ENCODE measurements at regions not wholly inside any gene's neighbourhood (a gene's known extent, or its start where the extent isn't known, plus 50 kb on each side); places are given as distances from the start of the nearest gene placed in this dataset.
"Not testable (repeated sequence)": the region's sequence is repeated elsewhere in the genome, so short reads cannot be mapped to it uniquely, and the experiment has no call there.

DNA sequence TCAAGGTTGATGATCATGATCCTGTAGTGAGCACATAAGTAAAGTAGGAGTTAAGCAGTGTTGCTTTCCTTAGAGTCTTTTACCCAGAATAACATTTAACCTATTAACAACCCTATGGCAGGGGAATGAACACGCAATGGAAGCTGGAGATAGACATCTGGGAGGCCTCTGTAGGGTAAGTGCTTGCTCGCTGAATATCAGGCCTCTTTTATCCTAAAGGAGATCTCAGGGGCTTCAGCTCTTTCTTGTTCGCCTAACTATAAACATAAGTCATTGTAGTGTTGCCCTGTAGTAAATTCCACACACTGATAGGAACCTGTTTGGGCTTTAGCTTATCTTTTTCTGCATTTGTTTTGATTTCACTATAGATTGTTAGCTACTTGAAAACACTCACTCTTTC lies 174.4 kb upstream of the TCF4 start:
- DNase-seq: no peak

DNA sequence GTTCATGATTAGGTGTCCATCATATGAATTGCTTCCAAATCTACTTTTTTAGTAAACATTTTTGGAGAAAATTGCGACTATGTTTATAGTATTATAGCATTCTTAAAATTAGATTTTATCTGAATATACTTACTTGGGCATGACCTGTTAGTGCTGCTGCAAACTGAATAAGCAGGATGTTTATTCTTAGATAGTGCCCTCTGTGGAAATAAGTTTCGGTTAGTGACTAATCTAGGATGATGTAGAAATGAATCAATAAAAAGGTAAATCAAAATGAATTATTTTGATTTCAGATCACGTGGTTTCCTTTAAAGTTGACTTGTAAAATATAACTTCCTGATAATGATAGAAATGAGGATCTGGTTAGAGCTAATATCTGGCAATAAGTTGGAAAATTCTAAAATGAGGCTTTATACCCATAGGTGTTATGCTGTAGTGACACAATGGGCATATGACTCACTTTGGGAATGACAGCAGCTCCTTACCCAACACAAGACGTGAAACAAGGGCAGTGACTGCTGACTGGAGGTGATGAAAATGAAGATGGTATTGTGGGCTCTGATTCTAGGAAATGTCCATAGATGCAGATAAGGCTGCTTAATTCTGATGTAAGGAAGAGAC lies 165.8 kb upstream of the TCF4 start:
- no peak for DNase-seq

DNA sequence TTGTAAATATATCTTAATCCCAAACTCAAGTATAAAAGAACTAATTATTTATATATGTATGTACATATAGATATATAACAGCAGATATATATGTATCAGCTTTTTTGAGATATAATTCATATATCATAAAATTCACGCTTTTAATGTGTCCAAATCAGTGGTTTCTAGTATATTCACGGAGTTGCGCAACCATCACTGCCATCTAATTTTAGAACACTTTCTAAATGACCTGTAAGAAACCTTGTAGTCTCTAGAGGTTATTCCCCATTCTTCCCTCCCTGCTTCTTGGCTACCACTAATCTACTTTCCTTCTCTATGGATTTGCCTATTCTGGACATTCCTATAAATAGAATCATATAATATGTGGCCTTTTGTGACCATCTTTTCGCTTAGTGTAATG lies 163.5 kb upstream of the TCF4 start:
- DNase-seq: no peak

DNA sequence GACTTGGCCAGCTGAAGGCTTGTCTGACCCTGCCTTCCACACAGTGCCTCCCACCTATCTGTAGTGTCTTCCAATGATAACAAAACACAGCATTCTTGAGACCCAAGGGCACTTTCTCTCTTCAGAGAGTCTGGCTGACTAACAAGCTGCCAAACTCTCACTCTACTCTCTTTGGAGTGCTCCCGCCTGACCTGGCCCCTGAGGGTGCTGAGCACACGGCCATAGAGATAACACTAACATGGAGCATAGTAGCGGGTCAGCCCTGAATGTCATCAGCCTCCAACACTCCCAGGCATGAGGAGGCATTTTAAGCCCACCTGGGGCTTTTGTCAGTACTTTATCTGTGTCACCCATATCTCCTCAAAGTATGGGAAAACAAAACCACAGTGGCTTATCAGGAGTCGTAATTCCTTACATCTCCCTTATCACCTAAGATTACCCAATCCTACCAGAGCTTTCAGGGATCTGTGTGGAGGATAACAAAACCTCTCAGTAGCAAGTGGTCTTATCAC lies 160.3 kb upstream of the TCF4 start:
- DNase-seq: no peak

DNA sequence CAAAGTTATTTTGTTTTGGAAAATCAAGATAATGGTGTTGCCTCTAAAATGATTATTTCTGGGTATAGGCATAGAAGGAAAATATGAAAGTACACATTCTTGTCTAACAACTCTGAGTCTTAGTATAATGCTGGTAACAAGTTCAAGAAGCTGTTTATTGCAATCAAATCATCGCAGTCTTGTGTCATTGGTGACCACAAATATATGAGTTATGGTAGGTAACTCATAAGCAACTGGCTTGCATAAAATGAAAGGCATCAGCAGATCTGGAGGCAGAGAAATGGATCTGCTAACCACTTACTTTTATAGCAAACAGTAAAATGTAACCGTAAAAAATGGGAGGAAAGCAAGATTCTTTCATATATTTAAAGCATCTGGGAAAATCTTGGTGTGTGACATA lies 156.2 kb upstream of the TCF4 start:
- no peak for DNase-seq

DNA sequence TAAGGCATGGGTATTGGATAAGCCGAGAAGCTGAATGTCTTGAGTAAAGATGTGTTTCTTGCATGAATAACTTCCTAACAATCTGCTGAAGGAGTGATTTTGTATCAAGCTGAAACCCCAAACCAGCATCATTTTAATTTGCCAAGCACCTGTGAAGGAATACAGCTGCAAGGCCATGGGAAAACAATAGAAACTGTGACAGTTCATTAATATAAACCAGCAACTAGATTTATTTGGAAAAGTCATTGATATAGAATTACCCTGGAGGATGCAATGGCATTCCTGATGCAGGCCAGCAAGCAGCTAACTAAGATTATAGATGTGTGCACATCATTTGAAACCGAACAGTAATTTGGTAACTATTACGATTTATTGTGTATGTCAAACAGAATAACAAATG lies 155.7 kb upstream of the TCF4 start:
- no peak for DNase-seq

DNA sequence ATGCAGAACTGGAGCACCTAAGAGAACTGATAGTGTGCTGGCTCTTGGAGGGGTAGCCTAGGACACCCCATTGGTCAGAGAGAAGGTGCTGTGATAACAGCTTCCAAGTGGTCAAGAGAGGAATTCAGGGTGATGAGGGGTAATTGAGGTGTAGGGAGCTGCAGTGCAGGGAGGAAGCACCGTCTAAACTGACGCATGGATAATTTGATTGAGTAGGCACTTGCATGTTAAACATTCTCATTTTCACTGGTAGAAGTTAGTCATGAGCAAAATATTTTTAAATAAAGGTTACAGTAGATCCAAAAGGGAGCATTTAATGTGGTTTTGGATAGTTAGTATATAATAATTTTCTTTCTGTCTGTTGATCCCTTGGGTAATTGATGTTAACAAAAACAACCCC lies 155.1 kb upstream of the TCF4 start:
- DNase-seq: no peak

DNA sequence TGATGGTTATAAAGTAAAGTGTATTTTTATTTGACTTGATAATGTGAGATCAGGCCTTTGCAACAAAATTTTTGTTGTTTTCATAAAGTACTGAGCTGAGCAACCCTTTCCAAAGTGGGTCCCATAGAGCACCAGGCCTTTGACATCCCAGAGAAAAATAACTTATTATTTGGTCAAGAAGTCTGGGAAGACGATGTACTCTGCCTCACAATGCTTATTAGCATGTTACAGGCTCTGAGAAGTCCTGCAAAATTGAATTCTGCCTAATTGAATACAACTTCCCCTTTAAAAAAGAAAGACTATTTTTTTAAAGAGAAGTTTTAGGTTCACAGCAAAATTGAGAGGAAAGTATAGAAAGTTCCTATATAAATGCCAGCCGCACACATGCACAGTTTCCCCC lies 151.5 kb upstream of the TCF4 start:
- no peak for DNase-seq

DNA sequence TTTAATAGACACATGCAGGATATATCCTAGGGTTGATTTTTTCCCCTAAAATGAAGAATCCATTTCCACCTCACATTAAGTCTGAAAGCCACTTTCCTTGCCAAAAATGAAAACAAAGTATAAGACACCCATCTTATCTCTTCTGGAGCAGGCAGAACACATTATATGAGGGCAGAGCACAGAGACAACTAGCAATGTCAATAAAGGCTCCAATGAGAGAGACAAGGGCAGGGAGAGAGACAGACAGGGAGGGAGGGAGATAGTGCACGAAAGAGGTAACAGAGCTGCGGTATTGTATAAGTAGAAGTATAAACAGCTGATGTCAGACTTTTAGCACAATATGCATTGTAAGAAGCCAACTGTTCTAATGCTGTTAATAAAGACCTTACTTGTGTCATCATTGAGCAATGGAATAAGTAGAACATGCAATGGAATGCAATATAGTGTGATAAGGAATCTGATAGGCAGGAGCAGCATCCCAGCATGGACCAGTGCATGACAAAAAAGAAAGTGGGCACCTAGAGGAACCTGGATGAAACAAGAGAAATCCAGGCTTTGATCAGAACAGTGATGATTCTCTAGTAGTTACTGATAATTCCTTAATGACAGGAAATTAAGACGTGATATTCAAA lies 150.6 kb upstream of the TCF4 start:
- no peak for DNase-seq

DNA sequence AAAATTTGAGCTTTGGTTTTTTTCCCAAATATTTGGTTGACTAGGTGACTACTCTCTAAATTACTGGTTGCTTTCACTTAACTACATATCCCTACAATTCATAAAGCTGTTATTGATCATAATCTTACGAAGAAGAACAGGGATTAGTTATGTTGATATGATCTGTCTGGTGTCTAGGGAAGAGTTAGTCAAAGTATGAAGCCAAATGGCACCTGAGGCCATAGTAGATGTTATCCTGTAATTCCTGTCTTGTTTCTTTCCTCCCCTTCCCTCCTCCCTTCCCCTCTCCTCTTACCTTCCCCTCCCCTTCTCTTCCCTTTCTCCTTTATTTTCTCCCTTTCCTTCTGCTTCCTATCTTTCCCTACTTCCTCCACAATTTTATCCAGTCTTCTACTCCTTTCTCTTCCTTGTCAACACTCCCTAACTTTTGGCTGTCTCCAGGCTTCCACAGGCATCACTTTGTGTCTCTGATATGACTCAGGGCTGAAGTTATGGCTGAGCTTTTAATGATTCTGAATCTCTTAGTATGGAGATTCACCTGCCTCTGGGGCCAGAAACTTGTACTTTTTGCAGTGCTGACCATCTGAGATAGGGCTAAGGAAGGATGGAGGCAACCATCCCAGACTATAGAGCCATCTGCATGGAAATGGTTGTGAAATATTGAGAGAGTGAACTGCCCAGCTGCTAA lies 149.9 kb upstream of the TCF4 start:
- no peak for DNase-seq

DNA sequence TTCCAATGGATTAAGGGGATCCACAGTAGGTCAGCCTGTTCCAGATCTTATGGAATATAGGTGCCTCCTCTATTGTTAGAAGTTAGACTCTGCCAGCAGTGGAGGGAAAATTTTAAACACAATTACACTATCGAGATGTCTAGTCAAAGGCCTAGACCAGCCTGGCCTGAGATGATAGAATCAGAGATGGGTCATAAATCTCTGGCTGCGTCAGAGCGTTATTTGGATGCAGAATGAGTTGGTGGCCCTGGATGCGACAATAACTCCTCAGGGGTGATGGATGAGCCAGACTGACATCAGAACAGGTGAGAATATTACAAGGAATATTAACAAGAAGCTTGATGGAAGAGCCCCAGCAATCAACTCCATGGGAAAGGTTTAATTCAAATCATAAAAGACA lies 149.3 kb upstream of the TCF4 start:
- no peak for DNase-seq

DNA sequence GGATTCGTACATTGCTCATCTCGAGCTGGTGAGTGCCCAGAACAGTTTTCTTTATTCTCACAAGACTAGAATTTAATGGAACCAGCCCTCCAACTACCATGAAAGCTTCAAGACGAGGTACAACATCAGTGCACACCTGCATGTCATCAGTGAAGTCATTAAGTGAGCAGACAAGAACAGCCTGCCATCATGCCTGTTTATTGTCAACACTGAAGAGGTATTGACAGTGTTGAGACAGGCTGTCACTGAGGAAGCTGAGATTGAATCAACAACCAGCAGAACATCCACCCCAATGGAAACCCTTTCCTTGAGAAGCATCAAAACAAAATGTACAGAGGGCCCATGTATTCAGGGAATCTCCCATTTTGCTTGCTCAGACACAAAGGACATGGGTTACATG lies 148.0 kb upstream of the TCF4 start:
- DNase-seq: no peak

DNA sequence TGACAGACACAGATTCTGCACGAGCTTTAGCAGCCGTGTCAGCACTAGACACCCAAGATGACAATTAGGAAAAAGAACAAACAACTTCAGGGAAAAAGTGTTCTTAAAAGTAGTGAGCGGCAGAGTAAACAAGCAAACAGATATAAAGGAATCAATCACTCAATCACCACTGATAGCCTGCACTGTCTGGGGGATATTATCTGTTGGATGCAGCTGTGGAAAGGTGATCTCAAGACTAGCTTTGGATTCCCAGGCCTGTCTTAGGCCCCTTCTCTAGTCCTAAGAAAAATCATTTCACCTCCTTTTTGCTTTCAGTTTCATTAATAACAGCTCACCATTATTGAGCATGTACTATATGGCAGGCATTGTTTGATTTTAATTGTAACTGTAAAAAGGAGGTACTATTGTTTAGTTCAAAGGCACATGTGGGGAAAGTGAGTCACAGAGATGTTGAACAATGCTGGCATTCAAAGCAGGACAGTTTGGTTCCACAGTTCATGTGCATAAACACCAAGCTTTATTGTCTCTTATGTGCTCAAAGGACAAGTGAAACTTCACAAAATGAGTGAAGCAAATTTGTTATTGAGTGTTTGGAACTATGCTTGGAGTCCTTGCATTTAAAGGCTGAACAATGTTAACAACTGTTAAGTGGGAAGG lies 147.3 kb upstream of the TCF4 start:
- DNase-seq: no peak

DNA sequence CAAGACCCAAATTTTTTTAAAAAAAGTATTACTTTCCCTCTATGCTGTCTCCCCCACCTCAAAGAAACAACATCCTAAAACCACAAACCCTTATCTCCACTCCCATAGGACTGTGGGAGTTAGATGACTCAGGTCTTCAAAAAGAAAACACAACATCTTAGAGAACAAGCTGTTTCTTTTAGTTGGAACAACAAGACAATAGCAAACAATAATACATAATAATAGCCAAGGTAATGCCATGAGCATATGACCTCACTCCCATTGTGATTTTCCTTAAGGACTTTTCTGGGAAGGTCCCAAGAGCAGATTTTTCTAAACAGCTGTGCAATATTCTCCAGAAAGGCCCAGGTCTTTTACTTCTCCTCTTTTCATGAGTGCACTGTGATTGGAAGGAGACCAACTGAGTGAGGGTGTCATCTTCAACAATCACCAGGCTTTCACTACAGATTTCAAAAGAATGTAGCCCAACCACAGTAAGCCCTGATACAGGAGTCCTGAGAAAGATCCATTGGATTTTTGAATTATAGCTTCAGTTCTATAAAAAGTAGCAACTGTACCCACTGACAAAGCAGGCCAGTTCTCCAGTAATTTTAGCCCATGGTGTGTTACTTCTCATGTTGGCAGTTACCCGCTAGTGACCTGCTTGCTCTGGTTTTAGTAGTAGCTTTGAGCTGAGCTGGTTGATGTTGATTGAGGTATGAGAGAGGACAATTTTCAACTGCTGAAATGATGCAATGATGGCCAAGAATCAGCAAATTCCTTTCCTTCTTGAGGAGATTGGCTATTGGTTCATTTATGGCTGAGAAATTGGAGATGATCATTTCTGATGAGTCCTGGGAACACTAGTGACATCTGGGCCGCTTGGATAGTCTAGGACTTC lies 144.5 kb upstream of the TCF4 start:
- no peak for DNase-seq

DNA sequence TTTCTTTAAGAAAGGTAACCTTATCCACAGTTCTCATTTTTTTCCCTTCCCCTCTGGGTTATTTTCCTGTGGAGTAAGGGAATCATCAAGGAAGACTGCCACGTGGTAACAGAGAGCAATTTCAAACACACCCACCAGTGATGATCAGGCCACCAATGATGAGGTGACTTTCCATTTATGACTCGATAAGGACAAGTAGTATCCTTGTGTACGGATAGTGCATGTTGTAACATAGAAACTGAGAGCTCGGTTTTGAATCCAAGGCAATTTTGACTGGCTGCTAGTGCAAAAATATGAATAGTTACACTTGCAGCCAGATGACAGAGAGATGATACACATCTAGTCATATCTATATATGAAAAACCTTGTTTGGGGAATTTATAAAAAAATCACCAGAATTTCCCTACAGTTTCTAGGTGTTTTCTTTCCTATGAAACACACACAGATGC lies 143.6 kb upstream of the TCF4 start:
- no peak for DNase-seq

DNA sequence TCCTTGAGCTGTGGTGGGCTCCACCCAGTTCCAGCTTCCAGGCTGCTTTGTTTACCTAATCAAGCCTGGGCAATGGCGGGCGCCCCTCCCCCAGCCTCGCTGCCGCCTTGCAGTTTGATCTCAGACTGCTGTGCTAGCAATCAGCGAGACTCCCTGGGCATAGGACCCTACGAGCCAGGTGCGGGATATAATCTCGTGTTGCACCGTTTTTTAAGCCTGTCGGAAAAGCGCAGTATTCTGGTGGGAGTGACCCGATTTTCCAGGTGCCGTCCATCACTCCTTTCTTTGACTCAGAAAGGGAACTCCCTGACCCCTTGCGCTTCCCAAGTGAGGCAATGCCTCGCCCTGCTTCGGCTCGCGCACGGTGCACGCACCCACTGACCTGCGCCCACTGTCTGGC lies 133.0 kb upstream of the TCF4 start:
- not testable (repeated sequence) for DNase-seq

DNA sequence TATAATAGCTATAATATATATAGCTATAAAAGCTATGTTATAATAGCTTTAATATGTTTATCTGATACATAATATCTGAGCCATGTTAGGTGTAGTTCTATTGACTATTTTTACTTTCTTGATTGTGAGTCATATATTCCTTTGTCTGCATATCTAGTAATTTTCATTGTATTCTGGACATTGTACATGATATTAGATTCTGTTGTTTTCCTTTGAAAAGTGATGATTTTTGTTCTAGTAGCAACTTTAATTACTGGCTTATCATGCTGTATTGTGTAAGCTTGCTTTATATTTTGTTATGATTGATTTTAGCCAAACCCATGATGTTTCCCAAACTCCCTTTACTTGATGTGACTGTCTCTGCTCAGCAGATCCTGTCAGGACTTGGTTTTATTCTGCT lies 125.7 kb upstream of the TCF4 start:
- no peak for DNase-seq

DNA sequence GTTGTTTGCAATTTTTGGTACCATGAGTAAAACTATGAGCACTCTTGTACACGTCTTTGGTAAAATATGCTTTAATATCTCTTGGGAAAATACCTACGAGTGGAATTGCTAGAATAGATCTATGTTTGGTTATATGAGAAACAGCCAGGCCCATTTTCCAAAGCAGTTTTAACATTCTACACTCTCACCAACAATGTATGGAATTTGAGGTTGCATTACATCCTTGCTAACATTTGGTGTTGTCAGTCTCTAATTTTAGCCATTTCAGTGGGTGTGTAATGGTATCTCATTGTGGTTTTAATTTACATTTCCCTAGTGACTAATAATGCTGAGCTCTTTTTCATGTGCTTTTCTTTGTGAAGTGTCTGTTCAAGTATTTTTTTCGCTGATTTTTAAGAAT lies 118.9 kb upstream of the TCF4 start:
- DNase-seq: no peak

DNA sequence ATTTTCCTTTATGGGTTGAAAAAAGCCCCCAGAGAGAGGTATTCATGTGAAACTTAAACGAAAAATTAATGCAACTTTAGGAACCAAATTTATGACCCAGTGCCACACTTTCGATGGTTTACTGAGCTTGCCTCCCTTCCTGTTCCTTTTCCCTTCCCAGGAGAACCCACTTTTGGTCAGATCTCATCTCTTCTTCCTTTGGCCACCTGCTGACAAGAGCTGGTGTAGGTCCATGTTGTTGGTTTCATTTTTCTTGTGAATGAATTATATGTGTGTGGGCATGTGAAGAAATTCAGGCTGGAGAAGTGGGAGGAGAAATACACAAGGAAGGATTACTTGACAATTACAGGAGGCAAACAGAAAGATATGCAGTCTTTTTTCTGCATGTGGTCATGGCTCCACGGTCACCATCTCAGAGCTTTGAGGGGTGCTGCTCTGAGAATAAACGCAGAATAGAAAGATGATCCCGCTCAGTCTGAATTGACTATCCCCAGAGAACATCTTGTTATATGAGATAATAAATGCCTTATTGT lies 111.3 kb upstream of the TCF4 start:
- no peak for DNase-seq

DNA sequence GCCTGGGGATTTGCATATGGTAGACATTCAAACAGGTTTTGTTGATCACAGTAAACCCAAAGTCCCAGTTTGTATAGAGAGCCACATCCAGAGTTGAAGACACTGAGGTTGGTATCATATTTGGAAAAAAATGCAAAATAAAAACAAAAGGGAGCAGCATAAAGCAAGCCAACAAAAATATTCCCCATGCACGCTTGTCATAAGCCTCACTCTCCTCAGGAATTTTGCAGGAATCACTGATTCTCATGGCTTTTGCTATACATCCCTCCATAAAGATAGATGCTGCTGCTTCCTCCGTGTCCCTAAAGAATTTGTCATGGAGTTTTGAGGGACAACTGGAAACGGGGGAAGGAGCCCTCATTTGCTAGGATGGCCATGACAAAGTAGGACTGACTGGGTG lies 108.8 kb upstream of the TCF4 start:
- DNase-seq: no peak

DNA sequence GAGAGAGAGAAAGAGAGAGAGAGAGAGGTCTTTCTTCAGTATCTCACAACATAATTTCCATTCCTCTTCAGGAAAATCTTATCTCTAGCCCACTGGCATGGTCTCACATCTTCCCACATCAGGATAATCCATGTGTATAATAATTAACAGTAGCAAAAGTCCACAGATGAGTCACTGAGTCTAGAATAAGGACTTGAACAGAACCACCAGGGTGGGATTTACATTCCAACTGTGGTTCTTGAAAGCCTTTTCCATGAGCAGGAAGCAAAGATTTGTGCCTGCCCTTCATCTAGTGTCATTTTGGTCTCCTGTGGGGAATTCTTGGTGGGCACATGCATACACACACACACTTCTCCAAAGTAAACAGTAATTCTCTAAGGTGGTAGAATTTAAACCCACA lies 107.1 kb upstream of the TCF4 start:
- no peak for DNase-seq

DNA sequence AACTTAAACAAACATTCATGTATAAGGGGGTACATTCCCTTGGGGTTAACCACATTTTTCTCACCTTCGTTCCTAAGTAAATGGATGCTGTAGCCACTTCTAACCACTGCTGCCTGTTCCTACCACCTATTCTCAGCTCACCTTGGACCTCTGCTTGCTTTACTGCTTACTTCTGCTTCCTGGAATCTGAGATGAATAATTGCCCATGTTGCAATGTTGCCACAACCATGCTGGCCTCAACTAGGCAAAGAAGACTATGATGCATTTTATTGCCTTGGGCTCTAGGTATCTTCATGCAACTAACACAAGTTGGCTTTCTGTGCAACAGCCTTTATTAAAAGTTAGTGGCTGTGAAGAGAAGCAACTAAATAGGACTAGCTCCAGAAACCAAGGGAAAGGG lies 106.3 kb upstream of the TCF4 start:
- DNase-seq: no peak

DNA sequence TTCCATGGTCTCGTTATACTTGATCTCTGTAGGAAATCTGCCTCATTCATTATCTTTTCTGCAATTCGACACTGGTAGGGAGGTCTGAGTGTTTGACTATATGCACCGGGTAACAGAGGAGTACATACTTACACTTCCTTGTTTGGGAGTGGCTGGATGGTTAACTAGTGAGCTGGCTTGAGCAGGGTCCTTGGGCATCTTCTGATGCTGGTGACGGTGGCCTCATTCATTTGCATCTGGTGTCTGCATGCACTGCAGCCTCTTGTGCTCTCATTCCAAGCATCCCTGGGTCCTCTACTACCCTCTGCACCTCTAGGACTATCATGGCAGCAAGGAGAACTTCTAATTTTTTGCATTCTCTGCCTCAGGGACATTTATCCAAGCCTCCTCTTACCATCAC lies 100.0 kb upstream of the TCF4 start:
- DNase-seq: no peak
